ENCODE measurements at regions not wholly inside any gene's neighbourhood (a gene's known extent, or its start where the extent isn't known, plus 50 kb on each side); places are given as distances from the start of the nearest gene placed in this dataset.

DNA sequence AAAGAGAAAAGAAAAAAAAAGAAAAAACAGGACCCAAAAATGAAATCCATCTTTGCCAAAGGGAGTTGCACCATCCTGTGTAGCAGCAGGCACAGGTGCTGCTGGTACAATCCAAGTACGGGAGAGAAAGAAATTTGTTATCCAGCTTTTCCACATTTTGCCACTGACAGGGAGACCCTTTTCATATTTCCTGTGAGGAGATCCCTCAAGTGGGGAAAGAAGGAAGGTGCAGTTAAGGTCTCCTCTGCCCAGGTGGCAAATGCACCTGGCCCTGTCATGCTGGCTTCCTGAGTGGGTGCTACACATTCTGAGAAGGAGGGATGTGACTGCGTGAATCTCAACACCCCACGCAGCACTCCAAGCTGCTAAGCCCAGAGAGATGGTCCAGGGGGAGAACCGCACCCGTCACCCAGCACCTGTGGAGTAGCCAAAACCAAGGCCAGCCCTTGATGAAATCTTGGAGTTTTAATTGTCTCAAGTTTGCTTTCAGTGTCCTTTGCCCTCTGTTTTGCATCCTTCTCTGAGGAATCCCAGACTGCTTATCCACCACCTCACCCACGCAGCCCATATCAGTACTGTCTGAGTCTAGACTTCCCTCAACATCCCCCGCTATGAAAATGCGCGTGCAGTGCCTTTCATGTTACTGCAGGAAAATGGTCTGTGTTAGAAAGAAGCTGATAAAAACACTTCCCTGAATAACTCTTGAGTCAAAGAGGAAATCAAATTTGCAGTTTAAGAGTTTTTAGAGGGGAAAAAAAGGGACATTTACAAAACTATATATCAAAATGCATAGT is 141.9 kb upstream of the THBS1 start:
- H3K4ac ChIP-seq (ENCODE audit: low read length) = no peak overlapping the region
- WGBS, 2 donors (ENCODE audit: extremely low coverage in 2 of 2, insufficient read length in 2 of 2, insufficient replicate concordance in 1 of 2) = no CpG with 5 or more reads among the region's 9 CpGs
- H4K91ac ChIP-seq (ENCODE audit: low read depth, low read length, poor library complexity) = no peak overlapping the region
- H3K23ac ChIP-seq (ENCODE audit: low read depth, low read length, poor library complexity) = no peak overlapping the region
- no peak overlapping the region for H3K14ac ChIP-seq (ENCODE audit: low read length)
- H2BK12ac ChIP-seq (ENCODE audit: low read length) = no peak overlapping the region
- H3K18ac ChIP-seq (ENCODE audit: low read length) = no peak overlapping the region
- H3K9ac ChIP-seq (ENCODE audit: low read depth, low read length, poor library complexity) = no peak overlapping the region
- H3K27ac ChIP-seq (replicated peaks; ENCODE audit: low read length) = no peak overlapping the region
- H3K27me3 ChIP-seq (ENCODE audit: control insufficient read depth in 3 of 3, insufficient read depth in 3 of 3, low read depth in 1 of 3, low read length in 3 of 3) = no peaks in the 10 kb centered on the region
- H2BK5ac ChIP-seq (ENCODE audit: low read length) = no peak overlapping the region
- no peak overlapping the region for H3K4me2 ChIP-seq (ENCODE audit: insufficient read depth, low read length, poor library complexity, severe bottlenecking)
- no peak overlapping the region for H2BK120ac ChIP-seq (ENCODE audit: low read depth, low read length)
- H4K8ac ChIP-seq (ENCODE audit: low read depth, low read length) = no peak overlapping the region
- peak overlapping the region in 1 of 2 donors; percentile 0 for H3K4me3 ChIP-seq (ENCODE audit: low read length in 2 of 2)
- H2AK5ac ChIP-seq (ENCODE audit: low read depth, low read length) = no peak overlapping the region
- peak overlapping the region; percentile 39 for H2AFZ ChIP-seq (ENCODE audit: low read length)
- H3K79me1 ChIP-seq (ENCODE audit: low read depth, low read length) = no peaks in the 10 kb centered on the region
- peak overlapping the region; percentile 38 for H2BK15ac ChIP-seq (ENCODE audit: low read length)
- peaks cover 0 to 8% of the 10 kb centered on the region in 2 donors for H3K4me1 ChIP-seq (ENCODE audit: control insufficient read depth in 2 of 2, insufficient read depth in 1 of 2, low read depth in 1 of 2, low read length in 2 of 2)
- no peaks in the 10 kb centered on the region for H3K36me3 ChIP-seq (replicated peaks in 1 of 2; ENCODE audit: control insufficient read depth in 2 of 2, insufficient read depth in 2 of 2, low read length in 2 of 2)
- no peaks in the 10 kb centered on the region for H3K9me3 ChIP-seq (replicated peaks in 1 of 2; ENCODE audit: control insufficient read depth in 2 of 2, insufficient read depth in 1 of 2, low read depth in 1 of 2, low read length in 2 of 2)
- DNase-seq (ENCODE audit: low spot score) = no peak

DNA sequence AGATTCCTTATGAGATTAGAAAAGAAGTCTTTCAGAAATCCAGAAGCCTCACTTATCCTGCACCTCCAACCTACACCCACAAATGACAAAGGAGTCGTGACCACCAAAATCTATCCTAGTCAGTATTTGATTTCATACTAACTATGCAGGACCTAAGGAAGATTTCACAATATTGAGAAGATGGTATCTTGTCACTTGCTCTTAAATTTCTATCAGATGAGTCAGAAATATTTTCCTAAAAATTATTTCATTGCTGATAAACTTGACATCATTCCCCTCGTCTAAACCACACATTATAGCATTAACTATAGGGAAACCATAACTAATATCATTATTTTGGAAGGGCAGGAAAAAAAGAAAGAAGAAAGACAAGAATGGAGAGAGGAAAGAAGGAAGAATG is 138.0 kb upstream of the THBS1 start:
- Histone ChIP-seq H2BK5ac (ENCODE audit: low read length) (no peak overlapping the region), H2BK120ac (ENCODE audit: low read depth, low read length) (no peak overlapping the region), H2AFZ (ENCODE audit: low read length) (no peak overlapping the region), H3K18ac (ENCODE audit: low read length) (no peak overlapping the region), H3K9ac (ENCODE audit: low read depth, low read length, poor library complexity) (no peak overlapping the region), H2BK12ac (ENCODE audit: low read length) (no peak overlapping the region), H3K79me1 (ENCODE audit: low read depth, low read length) (no peaks in the 10 kb centered on the region), H3K14ac (ENCODE audit: low read length) (no peak overlapping the region), H3K27me3 (ENCODE audit: control insufficient read depth in 3 of 3, insufficient read depth in 3 of 3, low read depth in 1 of 3, low read length in 3 of 3) (no peaks in the 10 kb centered on the region), H3K4ac (ENCODE audit: low read length) (no peak overlapping the region), H4K8ac (ENCODE audit: low read depth, low read length) (no peak overlapping the region), H3K9me3 (replicated peaks in 1 of 2; ENCODE audit: control insufficient read depth in 2 of 2, insufficient read depth in 1 of 2, low read depth in 1 of 2, low read length in 2 of 2) (no peaks in the 10 kb centered on the region), H3K4me3 (ENCODE audit: low read length in 2 of 2) (no peak overlapping the region), H3K23ac (ENCODE audit: low read depth, low read length, poor library complexity) (no peak overlapping the region), H3K4me2 (ENCODE audit: insufficient read depth, low read length, poor library complexity, severe bottlenecking) (no peak overlapping the region), H2BK15ac (ENCODE audit: low read length) (no peak overlapping the region), H2AK5ac (ENCODE audit: low read depth, low read length) (no peak overlapping the region), H3K27ac (replicated peaks; ENCODE audit: low read length) (no peak overlapping the region), H3K36me3 (replicated peaks in 1 of 2; ENCODE audit: control insufficient read depth in 2 of 2, insufficient read depth in 2 of 2, low read length in 2 of 2) (no peaks in the 10 kb centered on the region), H4K91ac (ENCODE audit: low read depth, low read length, poor library complexity) (no peak overlapping the region), H3K4me1 (ENCODE audit: control insufficient read depth in 2 of 2, insufficient read depth in 1 of 2, low read depth in 1 of 2, low read length in 2 of 2) (peaks cover 3 to 16% of the 10 kb centered on the region in 2 donors)
- no CpG with 5 or more reads among the region's 2 CpGs for WGBS, 2 donors (ENCODE audit: extremely low coverage in 2 of 2, insufficient read length in 2 of 2, insufficient replicate concordance in 1 of 2)
- DNase-seq (ENCODE audit: low spot score) = no peak

- Histone ChIP-seq H4K8ac (ENCODE audit: low read depth, low read length) (no peak overlapping the region), H2BK15ac (ENCODE audit: low read length) (no peak overlapping the region), H2BK12ac (ENCODE audit: low read length) (no peak overlapping the region), H3K4me3 (ENCODE audit: low read length in 2 of 2) (no peak overlapping the region), H3K14ac (ENCODE audit: low read length) (no peak overlapping the region), H3K9me3 (replicated peaks in 1 of 2; ENCODE audit: control insufficient read depth in 2 of 2, insufficient read depth in 1 of 2, low read depth in 1 of 2, low read length in 2 of 2) (no peaks in the 10 kb centered on the region), H3K23ac (ENCODE audit: low read depth, low read length, poor library complexity) (no peak overlapping the region), H4K91ac (ENCODE audit: low read depth, low read length, poor library complexity) (no peak overlapping the region), H2AFZ (ENCODE audit: low read length) (no peak overlapping the region), H3K27ac (replicated peaks; ENCODE audit: low read length) (no peak overlapping the region), H2BK5ac (ENCODE audit: low read length) (no peak overlapping the region), H3K18ac (ENCODE audit: low read length) (no peak overlapping the region), H3K9ac (ENCODE audit: low read depth, low read length, poor library complexity) (no peak overlapping the region), H3K27me3 (ENCODE audit: control insufficient read depth in 3 of 3, insufficient read depth in 3 of 3, low read depth in 1 of 3, low read length in 3 of 3) (no peaks in the 10 kb centered on the region), H3K36me3 (replicated peaks in 1 of 2; ENCODE audit: control insufficient read depth in 2 of 2, insufficient read depth in 2 of 2, low read length in 2 of 2) (no peaks in the 10 kb centered on the region), H3K4me1 (ENCODE audit: control insufficient read depth in 2 of 2, insufficient read depth in 1 of 2, low read depth in 1 of 2, low read length in 2 of 2) (peaks cover 3 to 25% of the 10 kb centered on the region in 2 donors), H3K4ac (ENCODE audit: low read length) (no peak overlapping the region), H3K79me1 (ENCODE audit: low read depth, low read length) (no peaks in the 10 kb centered on the region), H3K4me2 (ENCODE audit: insufficient read depth, low read length, poor library complexity, severe bottlenecking) (no peak overlapping the region), H2BK120ac (ENCODE audit: low read depth, low read length) (no peak overlapping the region), H2AK5ac (ENCODE audit: low read depth, low read length) (no peak overlapping the region)
- DNase-seq (ENCODE audit: low spot score) = no peak
- no CpG with 5 or more reads among the region's 4 CpGs for WGBS, 2 donors (ENCODE audit: extremely low coverage in 2 of 2, insufficient read length in 2 of 2, insufficient replicate concordance in 1 of 2)
Observed at GRCh38 chr15:39443659-39444219, 137.1 kb upstream of the THBS1 start.

GRCh38 chr15:39444735-39445470 is 136.0 kb upstream of the THBS1 start:
- no peak overlapping the region for H2BK12ac ChIP-seq (ENCODE audit: low read length)
- H3K4me3 ChIP-seq (ENCODE audit: low read length in 2 of 2) = no peak overlapping the region
- H2BK5ac ChIP-seq (ENCODE audit: low read length) = no peak overlapping the region
- H3K4me1 ChIP-seq (ENCODE audit: control insufficient read depth in 2 of 2, insufficient read depth in 1 of 2, low read depth in 1 of 2, low read length in 2 of 2) = peaks cover 3 to 22% of the 10 kb centered on the region in 2 donors
- no peak overlapping the region for H3K18ac ChIP-seq (ENCODE audit: low read length)
- no peak overlapping the region for H4K91ac ChIP-seq (ENCODE audit: low read depth, low read length, poor library complexity)
- H2AK5ac ChIP-seq (ENCODE audit: low read depth, low read length) = no peak overlapping the region
- H3K14ac ChIP-seq (ENCODE audit: low read length) = no peak overlapping the region
- no peak overlapping the region for H2BK120ac ChIP-seq (ENCODE audit: low read depth, low read length)
- H3K4ac ChIP-seq (ENCODE audit: low read length) = no peak overlapping the region
- peak overlapping the region; percentile 25 for H2AFZ ChIP-seq (ENCODE audit: low read length)
- no peaks in the 10 kb centered on the region for H3K9me3 ChIP-seq (replicated peaks in 1 of 2; ENCODE audit: control insufficient read depth in 2 of 2, insufficient read depth in 1 of 2, low read depth in 1 of 2, low read length in 2 of 2)
- no peak overlapping the region for H2BK15ac ChIP-seq (ENCODE audit: low read length)
- no peak overlapping the region for H3K4me2 ChIP-seq (ENCODE audit: insufficient read depth, low read length, poor library complexity, severe bottlenecking)
- no peaks in the 10 kb centered on the region for H3K27me3 ChIP-seq (ENCODE audit: control insufficient read depth in 3 of 3, insufficient read depth in 3 of 3, low read depth in 1 of 3, low read length in 3 of 3)
- no peak overlapping the region for H4K8ac ChIP-seq (ENCODE audit: low read depth, low read length)
- no peak for DNase-seq (ENCODE audit: low spot score)
- no peaks in the 10 kb centered on the region for H3K36me3 ChIP-seq (replicated peaks in 1 of 2; ENCODE audit: control insufficient read depth in 2 of 2, insufficient read depth in 2 of 2, low read length in 2 of 2)
- no peak overlapping the region for H3K27ac ChIP-seq (replicated peaks; ENCODE audit: low read length)
- no peak overlapping the region for H3K23ac ChIP-seq (ENCODE audit: low read depth, low read length, poor library complexity)
- H3K79me1 ChIP-seq (ENCODE audit: low read depth, low read length) = no peaks in the 10 kb centered on the region
- H3K9ac ChIP-seq (ENCODE audit: low read depth, low read length, poor library complexity) = no peak overlapping the region
- WGBS, 2 donors (ENCODE audit: extremely low coverage in 2 of 2, insufficient read length in 2 of 2, insufficient replicate concordance in 1 of 2) = no CpG with 5 or more reads among the region's 11 CpGs

Measured in neuronal stem cell (in vitro differentiated cells).